Panc1 (cell line): ENCODE measurements at regions not wholly inside any gene's neighbourhood (a gene's known extent, or its start where the extent isn't known, plus 50 kb on each side); places are given as distances from the start of the nearest gene placed in this dataset.

Source experiments
- ATAC-seq: fragments of 200-7000 bp; cut with Tn5 transposase; 2 replicates; pipeline ENCODE4 v1.9.1; 2020; ENCODE audit warnings: mild to moderate bottlenecking, moderate library complexity
- BruUV-seq: library from RNA; stranded (reverse); fragments of 400-500 nt; replicated peaks from 2 replicates; lab custom pipeline; 2021; lab: Mats Ljungman, UMichigan
- CTCF ChIA-PET: fragments of 300-600 bp; sonication (Branson Sonifier 250); formaldehyde crosslinking; loops from one replicate; lab custom pipeline; 2022; ENCODE audit warnings: antibody characterized with exemption; lab: Charles Lee
- POLR2A ChIA-PET: fragments of 300-600 bp; sonication (Branson Sonifier 250); formaldehyde crosslinking; loops from one replicate; lab custom pipeline; 2022; ENCODE audit warnings: antibody characterized with exemption; lab: Charles Lee
- DNase-seq: peaks from one replicate; pipeline ENCODE4 v3.0.0-alpha.2; 2010; ENCODE audit warnings: low read depth, low spot score
- H3K27ac ChIP-seq: 2 replicates; pipeline ENCODE4 v1.5.1; 2011; ENCODE audit warnings: mild to moderate bottlenecking, low read length, inconsistent platforms
- H3K27me3 ChIP-seq: fragments of 200-500 bp; sonication (Bioruptor generic); 2 replicates; pipeline ENCODE4 v1.6.0; 2014; ENCODE audit warnings: low read length, inconsistent platforms; ENCODE audit not compliant: control insufficient read depth, insufficient read depth
- H3K36me3 ChIP-seq: fragments of 200-500 bp; sonication (Bioruptor generic); 2 replicates; pipeline ENCODE4 v1.5.1; 2014; ENCODE audit warnings: inconsistent platforms, mild to moderate bottlenecking, low read length, moderate library complexity; ENCODE audit not compliant: control insufficient read depth, insufficient read depth
- H3K4me1 ChIP-seq: 2 replicates; pipeline ENCODE4 v1.5.1; 2011; ENCODE audit warnings: inconsistent platforms, mild to moderate bottlenecking, low read length, moderate library complexity; ENCODE audit not compliant: control insufficient read depth, insufficient read depth
- H3K4me3 ChIP-seq, 2 experiments: 2 replicates each; pipeline ENCODE4 v1.5.1; 2011 to 2012; ENCODE audit warnings: low read depth in 2 of 2, low read length in 2 of 2, mild to moderate bottlenecking in 2 of 2, inconsistent platforms in 1 of 2, moderate library complexity in 1 of 2
- H3K9me3 ChIP-seq: fragments of 200-500 bp; sonication (Bioruptor generic); 2 replicates; pipeline ENCODE4 v1.5.1; 2014; ENCODE audit warnings: low read depth, mild to moderate bottlenecking, inconsistent platforms, low read length, moderate library complexity; ENCODE audit not compliant: control insufficient read depth, insufficient read depth
- CTCF ChIP-seq: fragments of 450-650 bp; IDR thresholded peaks from 2 replicates; pipeline ENCODE4 v1.5.1; 2017; ENCODE audit warnings: mild to moderate bottlenecking
- POLR2AphosphoS5 ChIP-seq: IDR thresholded peaks from 2 replicates; pipeline ENCODE4 v1.6.1; 2012; ENCODE audit warnings: mild to moderate bottlenecking, low read depth, low read length, moderate library complexity
- REST ChIP-seq, 2 experiments: IDR thresholded peaks; 2 replicates each; pipeline ENCODE4 v1.6.1; 2011 to 2012; ENCODE audit warnings: low read depth in 2 of 2, control low read depth in 1 of 2, low read length in 1 of 2, mild to moderate bottlenecking in 1 of 2, moderate library complexity in 1 of 2; ENCODE audit not compliant: insufficient read depth in 1 of 2
- SIN3A ChIP-seq: IDR thresholded peaks from 2 replicates; pipeline ENCODE4 v1.6.1; 2012; ENCODE audit warnings: low read depth, mild to moderate bottlenecking, low read length, moderate library complexity, borderline replicate concordance; ENCODE audit not compliant: insufficient read depth
- TCF7L2 ChIP-seq: IDR thresholded peaks from 2 replicates; pipeline ENCODE4 v1.6.1; 2011; ENCODE audit warnings: mild to moderate bottlenecking, low read depth, low read length, inconsistent platforms
- in situ Hi-C: cut with HindIII; loops from 2 replicates; pipeline ENCODE4 v1.10.0; 2016; ENCODE audit warnings: low sequenced_read_pairs, low pct_unique_long_range_greater_than_20kb
- intact Hi-C: fragments of 100-400 bp; cut with micrococcal nuclease; formaldehyde crosslinking; loops from one replicate; pipeline ENCODE4 v1.10.0; 2022; ENCODE audit not compliant: unreplicated experiment

GRCh38 chr7:17058568-17058967 lies 176.8 kb upstream of the AGR3 start:
- BruUV-seq, result no TSS peak
- in situ Hi-C loops (no loop called here), intact Hi-C loops (no loop called here)
- Histone ChIP-seq H3K27me3 (no peaks in the 10 kb centered on the region), H3K4me1 (no peaks in the 10 kb centered on the region), H3K9me3 (no peaks in the 10 kb centered on the region), H3K27ac (no peak overlapping the region), H3K4me3 (no peak overlapping the region), H3K36me3 (no peaks in the 10 kb centered on the region)
- no peak for ATAC-seq
- POLR2A ChIA-PET, result no interaction called here
- TF ChIP-seq POLR2AphosphoS5, result no peak
- no peak for TF ChIP-seq CTCF
- TF ChIP-seq SIN3A, result no peak
- no peak for TF ChIP-seq TCF7L2
- no peak for TF ChIP-seq REST (IDR thresholded peaks at IDR 0.05; ENCODE audit: insufficient read depth in 1 of 2, low read depth in 2 of 2, low read length in 1 of 2)
- CTCF ChIA-PET, result no interaction called here
- no peak for DNase-seq

GRCh38 chr7:17060051-17060450 lies 178.3 kb upstream of the AGR3 start:
- no peaks in the 10 kb centered on the region for H3K9me3 ChIP-seq
- POLR2A ChIA-PET, result no interaction called here
- no TSS peak for BruUV-seq
- no peaks in the 10 kb centered on the region for H3K4me1 ChIP-seq
- no peak overlapping the region for H3K27ac ChIP-seq
- intact Hi-C loops (no loop called here), in situ Hi-C loops (no loop called here)
- TF ChIP-seq REST (IDR thresholded peaks at IDR 0.05; ENCODE audit: insufficient read depth in 1 of 2, low read depth in 2 of 2, low read length in 1 of 2) (no peak), POLR2AphosphoS5 (no peak), TCF7L2 (no peak), SIN3A (no peak), CTCF (no peak)
- ATAC-seq (no peak), DNase-seq (no peak)
- no peak overlapping the region for H3K4me3 ChIP-seq
- H3K27me3 ChIP-seq, result no peaks in the 10 kb centered on the region
- CTCF ChIA-PET, result no interaction called here
- H3K36me3 ChIP-seq, result no peaks in the 10 kb centered on the region
